Tibial nerve (tissue), 4 donors: ENCODE measurements at regions not wholly inside any gene's neighbourhood (a gene's known extent, or its start where the extent isn't known, plus 50 kb on each side); places are given as distances from the start of the nearest gene placed in this dataset.

Source experiments
- DNase-seq, 2 donors: peaks; one replicate each; pipeline ENCODE4 v3.0.0-alpha.2; 2019; ENCODE audit warnings: low spot score in 2 of 2
- H3K27ac ChIP-seq, 4 donors: fragments of 200-600 bp; sonication (generic) in 3 of 4; one replicate each; pipeline ENCODE4 v1.5.1; 2017 to 2019; ENCODE audit warnings: mild to moderate bottlenecking in 1 of 4
- H3K27me3 ChIP-seq, 2 donors: fragments of 200-600 bp; sonication (generic) in 1 of 2; one replicate each; pipeline versions ENCODE4 v1.5.1 to v1.6.0; 2017 to 2019
- H3K36me3 ChIP-seq, 3 donors: fragments of 200-600 bp; sonication (generic); one replicate each; pipeline ENCODE4 v1.5.1; 2018 to 2019
- H3K4me1 ChIP-seq, 4 donors: fragments of 200-600 bp; sonication (generic) in 3 of 4; one replicate each; pipeline ENCODE4 v1.5.1; 2017 to 2019
- H3K4me3 ChIP-seq, 4 donors: fragments of 200-600 bp; sonication (generic) in 3 of 4; one replicate each; pipeline ENCODE4 v1.5.1; 2017 to 2019; ENCODE audit warnings: mild to moderate bottlenecking in 1 of 4, moderate library complexity in 1 of 4
- H3K9me3 ChIP-seq, 4 donors: fragments of 200-600 bp; sonication (generic) in 3 of 4; one replicate each; pipeline ENCODE4 v1.5.1; 2017 to 2019
- EP300 ChIP-seq, 2 donors: sonication (generic); formaldehyde crosslinking; IDR thresholded peaks; one replicate each; pipeline ENCODE4 v1.6.1; 2017; ENCODE audit warnings: antibody characterized with exemption in 2 of 2, mild to moderate bottlenecking in 1 of 2
- POLR2A ChIP-seq, 2 donors: fragments of 450-650 bp; IDR thresholded peaks; one replicate each; pipeline ENCODE4 v1.6.1; 2017; ENCODE audit warnings: antibody characterized with exemption in 2 of 2, mild to moderate bottlenecking in 2 of 2, moderate library complexity in 2 of 2
- WGBS, 2 donors: methylation state at CpG; one replicate each; pipeline ENCODE4 v1.1.5; 2018; 5-methylcytosine and 5-hydroxymethylcytosine counted together
- TF ChIP-seq, protein P1 (sequence below), 5 experiments: fragments of 200-600 bp in 3 of 5; fragments of 450-650 bp in 2 of 5; sonication (generic) in 3 of 5; IDR thresholded peaks; one replicate each; pipeline ENCODE4 v1.5.1; 2016 to 2019; ENCODE audit warnings: antibody characterized with exemption in 5 of 5, mild to moderate bottlenecking in 3 of 5, moderate library complexity in 2 of 5

DNA sequence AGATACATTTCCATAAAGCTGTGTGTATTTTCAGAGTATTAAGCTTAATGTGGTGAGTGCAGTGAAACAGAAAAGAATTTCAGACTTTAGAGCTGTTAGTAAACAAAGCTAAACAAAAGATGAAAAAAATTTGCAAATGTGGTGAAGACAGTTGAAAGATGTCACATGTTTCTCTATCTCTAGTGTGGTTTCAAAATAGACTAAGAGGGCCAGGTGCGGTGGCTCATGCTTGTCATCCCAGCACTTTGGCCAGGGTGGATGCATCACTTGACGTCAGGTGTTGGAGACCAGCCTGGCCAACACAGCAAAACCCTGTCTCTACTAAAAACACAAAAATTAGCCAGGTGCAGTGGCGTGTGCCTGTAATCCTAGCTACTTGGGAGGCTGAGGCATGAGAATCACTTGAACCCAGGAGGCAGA is 466.0 kb upstream of the NR2F2 start:
- no peaks in the 10 kb centered on the region for H3K27me3 ChIP-seq
- H3K4me1 ChIP-seq: peaks cover 0 to 21% (median 3%) of the 10 kb centered on the region in 4 donors
- no peak overlapping the region for H3K4me3 ChIP-seq
- TF ChIP-seq POLR2A (IDR thresholded peaks at IDR 0.05) (no peak), EP300 (IDR thresholded peaks at IDR 0.05) (no peak)
- TF ChIP-seq, protein P1, sequence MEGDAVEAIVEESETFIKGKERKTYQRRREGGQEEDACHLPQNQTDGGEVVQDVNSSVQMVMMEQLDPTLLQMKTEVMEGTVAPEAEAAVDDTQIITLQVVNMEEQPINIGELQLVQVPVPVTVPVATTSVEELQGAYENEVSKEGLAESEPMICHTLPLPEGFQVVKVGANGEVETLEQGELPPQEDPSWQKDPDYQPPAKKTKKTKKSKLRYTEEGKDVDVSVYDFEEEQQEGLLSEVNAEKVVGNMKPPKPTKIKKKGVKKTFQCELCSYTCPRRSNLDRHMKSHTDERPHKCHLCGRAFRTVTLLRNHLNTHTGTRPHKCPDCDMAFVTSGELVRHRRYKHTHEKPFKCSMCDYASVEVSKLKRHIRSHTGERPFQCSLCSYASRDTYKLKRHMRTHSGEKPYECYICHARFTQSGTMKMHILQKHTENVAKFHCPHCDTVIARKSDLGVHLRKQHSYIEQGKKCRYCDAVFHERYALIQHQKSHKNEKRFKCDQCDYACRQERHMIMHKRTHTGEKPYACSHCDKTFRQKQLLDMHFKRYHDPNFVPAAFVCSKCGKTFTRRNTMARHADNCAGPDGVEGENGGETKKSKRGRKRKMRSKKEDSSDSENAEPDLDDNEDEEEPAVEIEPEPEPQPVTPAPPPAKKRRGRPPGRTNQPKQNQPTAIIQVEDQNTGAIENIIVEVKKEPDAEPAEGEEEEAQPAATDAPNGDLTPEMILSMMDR (IDR thresholded peaks at IDR 0.05): no peak
- H3K36me3 ChIP-seq: no peaks in the 10 kb centered on the region
- WGBS, 2 donors: 95 to 100% methylated on average over 3 of the region's 3 CpGs
- no peaks in the 10 kb centered on the region for H3K9me3 ChIP-seq
- H3K27ac ChIP-seq: no peak overlapping the region
- DNase-seq: no peak

DNA sequence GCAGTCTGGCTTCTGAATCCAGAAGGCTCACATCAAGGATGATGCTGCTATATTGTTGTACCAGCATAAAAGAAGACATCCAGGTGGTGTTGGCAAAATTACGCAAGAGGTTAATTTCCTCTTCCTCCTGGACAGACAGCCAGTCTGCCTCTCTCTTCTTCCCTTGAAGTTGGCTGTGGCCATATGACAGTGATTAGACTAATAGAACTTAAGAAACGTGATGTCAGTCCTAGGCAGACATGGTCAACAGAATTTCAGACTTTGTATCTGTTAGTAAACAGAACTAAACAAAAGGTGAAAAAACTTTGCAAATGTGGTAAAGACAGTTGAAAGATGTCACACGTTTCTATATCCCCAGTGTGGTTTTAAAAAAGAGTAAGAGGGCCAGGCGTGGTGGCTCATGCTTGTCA is 465.2 kb upstream of the NR2F2 start:
- 89 to 95% methylated on average over 4 of the region's 4 CpGs for WGBS, 2 donors
- Histone ChIP-seq H3K4me1 (peaks cover 0 to 23% (median 3%) of the 10 kb centered on the region in 4 donors), H3K27me3 (no peaks in the 10 kb centered on the region), H3K9me3 (no peaks in the 10 kb centered on the region), H3K27ac (no peak overlapping the region), H3K4me3 (no peak overlapping the region), H3K36me3 (no peaks in the 10 kb centered on the region)
- no peak for TF ChIP-seq EP300 (IDR thresholded peaks at IDR 0.05)
- TF ChIP-seq, protein P1 (IDR thresholded peaks at IDR 0.05): no peak
- TF ChIP-seq POLR2A (IDR thresholded peaks at IDR 0.05): no peak
- DNase-seq: no peak

DNA sequence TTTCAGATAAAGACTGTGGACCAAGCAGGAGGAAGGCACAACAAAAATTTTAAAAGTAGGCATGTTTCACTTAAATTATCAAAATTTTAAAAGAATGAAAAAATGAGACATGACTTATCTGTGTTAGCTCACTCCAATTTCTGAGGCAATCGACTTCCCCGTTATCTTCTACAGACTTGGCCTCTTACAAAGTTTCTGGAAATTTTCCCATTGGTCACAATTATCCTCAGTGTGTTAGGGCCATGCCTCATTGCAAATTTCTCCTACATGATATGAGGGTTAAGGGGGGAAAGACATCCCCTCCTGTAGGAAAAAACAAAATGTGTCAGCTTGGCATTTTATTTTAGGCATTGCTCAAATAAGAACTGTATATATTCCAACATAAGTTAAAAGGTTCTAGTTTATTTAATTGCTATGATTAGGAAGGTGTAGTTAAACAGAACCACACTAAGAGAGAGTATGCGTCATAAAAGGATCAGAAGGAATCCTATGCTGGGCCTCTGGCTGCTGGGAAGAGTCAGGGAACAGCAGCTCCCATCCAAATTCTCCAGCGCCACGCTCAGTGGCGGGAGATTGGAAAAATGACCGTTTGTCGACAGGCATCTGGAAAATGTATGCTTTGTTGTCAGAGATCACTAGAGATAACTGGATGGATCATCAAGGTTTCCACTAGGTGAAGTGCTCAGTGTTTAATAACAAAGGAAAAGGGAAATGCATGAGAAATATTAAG is 463.6 kb upstream of the NR2F2 start:
- 84 to 86% methylated on average over 8 of the region's 8 CpGs for WGBS, 2 donors
- H3K27me3 ChIP-seq: no peaks in the 10 kb centered on the region
- no peak for DNase-seq
- peak overlapping the region in 1 of 4 donors; percentile 11 for H3K27ac ChIP-seq
- H3K36me3 ChIP-seq: no peaks in the 10 kb centered on the region
- peaks cover 0 to 25% (median 1%) of the 10 kb centered on the region in 4 donors for H3K4me1 ChIP-seq
- H3K9me3 ChIP-seq: no peaks in the 10 kb centered on the region
- TF ChIP-seq EP300 (IDR thresholded peaks at IDR 0.05) (no peak), POLR2A (IDR thresholded peaks at IDR 0.05) (no peak)
- TF ChIP-seq, protein P1 (IDR thresholded peaks at IDR 0.05): no peak
- no peak overlapping the region for H3K4me3 ChIP-seq

DNA sequence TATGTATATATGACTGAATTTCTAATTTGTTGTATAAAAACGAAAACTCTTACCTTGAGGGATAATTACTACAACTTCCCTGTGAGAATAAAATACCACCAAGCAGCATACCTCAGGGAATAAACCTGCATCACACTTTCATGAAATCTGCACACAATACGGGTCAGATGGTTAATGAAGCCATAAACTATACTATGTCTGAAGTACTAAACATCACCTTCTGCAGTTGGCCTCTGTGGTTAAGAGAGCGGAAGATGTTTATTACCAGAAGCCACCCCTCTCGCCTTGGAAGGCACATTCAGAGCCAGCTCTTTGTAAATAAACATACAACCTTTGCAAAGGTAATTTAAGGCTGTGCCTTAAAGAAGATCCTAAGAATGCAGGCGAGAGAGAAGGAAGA is 462.1 kb upstream of the NR2F2 start:
- Histone ChIP-seq H3K9me3 (no peaks in the 10 kb centered on the region), H3K27ac (peak overlapping the region in 1 of 4 donors; percentile 70), H3K4me3 (no peak overlapping the region), H3K36me3 (no peaks in the 10 kb centered on the region), H3K4me1 (peaks cover 0 to 19% (median 0%) of the 10 kb centered on the region in 4 donors), H3K27me3 (no peaks in the 10 kb centered on the region)
- 82 to 89% methylated on average over 5 of the region's 5 CpGs for WGBS, 2 donors
- DNase-seq: no peak
- TF ChIP-seq, protein P1 (IDR thresholded peaks at IDR 0.05): no peak
- TF ChIP-seq EP300 (IDR thresholded peaks at IDR 0.05): no peak
- TF ChIP-seq POLR2A (IDR thresholded peaks at IDR 0.05): no peak

DNA sequence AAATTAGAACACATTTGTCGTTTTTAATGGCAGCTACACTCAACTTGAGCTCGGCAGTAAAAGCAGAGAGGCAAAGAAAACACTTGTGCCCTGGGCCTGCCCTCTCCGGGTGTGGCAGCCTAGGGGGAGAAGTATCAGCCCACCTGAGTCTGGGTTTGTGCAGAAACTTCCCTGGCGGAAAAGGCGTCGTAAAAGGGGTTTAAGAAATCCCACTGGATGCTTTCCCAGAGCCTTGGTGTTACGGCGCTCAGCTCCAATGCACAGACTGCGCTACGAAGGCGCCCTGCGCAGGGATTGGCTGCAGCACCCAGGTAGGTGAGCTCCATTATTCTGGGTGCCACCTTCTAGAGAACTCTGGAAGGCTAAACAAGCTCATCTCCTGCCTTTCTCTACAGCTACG is 461.5 kb upstream of the NR2F2 start:
- DNase-seq: no peak
- Histone ChIP-seq H3K27ac (peak overlapping the region in 2 of 4 donors; percentile 58 to 70), H3K27me3 (no peaks in the 10 kb centered on the region), H3K9me3 (no peaks in the 10 kb centered on the region), H3K36me3 (no peaks in the 10 kb centered on the region), H3K4me1 (peaks cover 0 to 25% (median 0%) of the 10 kb centered on the region in 4 donors), H3K4me3 (no peak overlapping the region)
- no peak for TF ChIP-seq EP300 (IDR thresholded peaks at IDR 0.05)
- TF ChIP-seq POLR2A (IDR thresholded peaks at IDR 0.05): no peak
- TF ChIP-seq, protein P1 (IDR thresholded peaks at IDR 0.05): no peak
- WGBS, 2 donors: 81 to 87% methylated on average over 13 of the region's 13 CpGs
